SK-N-SH (cell line): ENCODE measurements at regions not wholly inside any gene's neighbourhood (a gene's known extent, or its start where the extent isn't known, plus 50 kb on each side); places are given as distances from the start of the nearest gene placed in this dataset.

Experiments
- CTCF ChIA-PET: fragments of 300-600, 350-600 bp; formaldehyde crosslinking; extraction: SDS; loops from one replicate; lab custom pipeline; 2021; lab: Yijun Ruan, JAX
- POLR2A ChIA-PET: fragments of 350-600 bp; sonication (Branson Sonifier 250); formaldehyde crosslinking; extraction: SDS; loops from one replicate; lab custom pipeline; 2020; ENCODE audit warnings: antibody characterized with exemption, inconsistent platforms; lab: Yijun Ruan, JAX
- DNase-seq: peaks from one replicate; pipeline ENCODE4 v3.0.0; 2012
- H2AFZ ChIP-seq: fragments of 200-600 bp; sonication (generic); 2 replicates; pipeline ENCODE4 v1.8.1; 2016; ENCODE audit warnings: antibody characterized with exemption, mild to moderate bottlenecking, low read depth
- H3F3A ChIP-seq: fragments of 200-600 bp; sonication (generic); replicated peaks from 2 replicates; pipeline ENCODE3; 2016; ENCODE audit warnings: antibody characterized with exemption, mild to moderate bottlenecking; ENCODE audit not compliant: insufficient read depth
- H3K27ac ChIP-seq, 2 experiments: fragments of 200-500 bp in 1 of 2; fragments of 200-600 bp in 1 of 2; sonication (Bioruptor generic) in 1 of 2; sonication (generic), shearing (Covaris generic) in 1 of 2; 2 replicates each; pipeline versions ENCODE4 v1.5.1 to v1.6.1; 2014 to 2016; ENCODE audit warnings: low read depth in 2 of 2, inconsistent platforms in 1 of 2, low read length in 1 of 2, mild to moderate bottlenecking in 1 of 2, mixed read lengths in 1 of 2
- H3K27me3 ChIP-seq: fragments of 200-600 bp; sonication (generic), shearing (Covaris generic); 2 replicates; pipeline ENCODE4 v1.6.1; 2016; ENCODE audit warnings: mixed run types; ENCODE audit not compliant: insufficient read depth
- H3K36me3 ChIP-seq, 2 experiments: fragments of 200-500 bp in 1 of 2; fragments of 200-600 bp in 1 of 2; sonication (Bioruptor generic) in 1 of 2; sonication (generic) in 1 of 2; replicated peaks in 1 of 2; 2 replicates each; pipeline versions ENCODE3 to v1.5.1; 2014 to 2016; ENCODE audit warnings: low read length in 1 of 2, mild to moderate bottlenecking in 1 of 2; ENCODE audit not compliant: insufficient read depth in 2 of 2, control insufficient read depth in 1 of 2
- H3K4me1 ChIP-seq, 2 experiments: fragments of 200-500 bp in 1 of 2; fragments of 200-600 bp in 1 of 2; sonication (Bioruptor generic) in 1 of 2; sonication (generic), shearing (Covaris generic) in 1 of 2; 2 replicates each; pipeline versions ENCODE4 v1.5.1 to v1.6.1; 2014 to 2016; ENCODE audit warnings: low read depth in 1 of 2, low read length in 1 of 2, mixed run types in 1 of 2; ENCODE audit not compliant: insufficient read depth in 2 of 2, control insufficient read depth in 1 of 2
- H3K4me2 ChIP-seq: fragments of 200-600 bp; sonication (generic), shearing (Covaris generic); 2 replicates; pipeline ENCODE4 v1.6.1; 2017; ENCODE audit warnings: mixed run types
- H3K4me3 ChIP-seq, 2 experiments: fragments of 200-500 bp in 1 of 2; fragments of 200-600 bp in 1 of 2; sonication (Bioruptor generic) in 1 of 2; sonication (generic), shearing (Covaris generic) in 1 of 2; 2 replicates each; pipeline versions ENCODE4 v1.5.1 to v1.8.1; 2014 to 2016; ENCODE audit warnings: low read depth in 2 of 2, inconsistent platforms in 1 of 2, low read length in 1 of 2, mild to moderate bottlenecking in 1 of 2, mixed read lengths in 1 of 2, moderate library complexity in 1 of 2
- H3K79me2 ChIP-seq: fragments of 200-600 bp; sonication (generic); 2 replicates; pipeline ENCODE4 v1.8.1; 2017; ENCODE audit warnings: mild to moderate bottlenecking; ENCODE audit not compliant: insufficient read depth
- H3K9ac ChIP-seq: fragments of 200-600 bp; sonication (generic); 2 replicates; pipeline ENCODE4 v1.6.1; 2017; ENCODE audit warnings: mixed run types
- H3K9me2 ChIP-seq: fragments of 200-600 bp; sonication (generic); 2 replicates; pipeline ENCODE4 v1.6.1; 2017; ENCODE audit warnings: mixed run types
- H3K9me3 ChIP-seq: fragments of 200-600 bp; sonication (generic); 2 replicates; pipeline ENCODE4 v1.6.1; 2017; ENCODE audit warnings: mixed run types, mild to moderate bottlenecking, moderate library complexity
- H4K20me1 ChIP-seq: fragments of 200-600 bp; sonication (generic); 2 replicates; pipeline ENCODE4 v1.6.1; 2017; ENCODE audit warnings: mild to moderate bottlenecking, mixed run types; ENCODE audit not compliant: insufficient read depth
- FOXJ3 ChIP-seq: sonication (generic); formaldehyde crosslinking; IDR thresholded peaks from 2 replicates; pipeline ENCODE4 v1.5.1; 2020; ENCODE audit warnings: mild to moderate bottlenecking, missing genetic modification reagents
- FOXM1 ChIP-seq: IDR thresholded peaks from 2 replicates; pipeline ENCODE4 v1.4.0; 2012; ENCODE audit warnings: low read depth, mild to moderate bottlenecking
- GATA2 ChIP-seq: sonication (generic); formaldehyde crosslinking; IDR thresholded peaks from 2 replicates; pipeline ENCODE4 v1.5.0; 2020; ENCODE audit warnings: mild to moderate bottlenecking, missing genetic modification reagents
- JUND ChIP-seq: IDR thresholded peaks from 2 replicates; pipeline ENCODE4 v1.4.0; 2012
- MEF2A ChIP-seq: IDR thresholded peaks from 2 replicates; pipeline ENCODE4 v1.4.0; 2012; ENCODE audit warnings: low read depth, borderline replicate concordance
- MXI1 ChIP-seq: IDR thresholded peaks from 2 replicates; pipeline ENCODE4 v1.6.1; 2012; ENCODE audit warnings: mild to moderate bottlenecking, low read depth, low read length, improper control_type of control experiment
- RAD21 ChIP-seq: IDR thresholded peaks from 2 replicates; pipeline ENCODE4 v1.6.1; 2012; ENCODE audit warnings: mild to moderate bottlenecking, low read length
- RXRA ChIP-seq: IDR thresholded peaks from 2 replicates; pipeline ENCODE4 v1.4.0; 2012; ENCODE audit warnings: low read depth, mild to moderate bottlenecking, borderline replicate concordance
- TCF12 ChIP-seq: IDR thresholded peaks from 2 replicates; pipeline ENCODE4 v1.4.0; 2012
- TEAD4 ChIP-seq: IDR thresholded peaks from 2 replicates; pipeline ENCODE4 v1.4.0; 2012; ENCODE audit warnings: mild to moderate bottlenecking, borderline replicate concordance; ENCODE audit not compliant: insufficient read depth
- YY1 ChIP-seq: IDR thresholded peaks from 2 replicates; pipeline ENCODE4 v1.4.0; 2012; ENCODE audit warnings: low read depth, mild to moderate bottlenecking
- WGBS: methylation state at CpG from one replicate; pipeline ENCODE4 v1.1.6; 2017; ENCODE audit warnings: low lambda C conversion rate; 5-methylcytosine and 5-hydroxymethylcytosine counted together
- TF ChIP-seq, protein P1 (sequence below): IDR thresholded peaks from 2 replicates; pipeline ENCODE4 v1.4.0; 2012; ENCODE audit warnings: low read depth, borderline replicate concordance
- TF ChIP-seq, protein P2 (sequence below): fragments of 150-350 bp; IDR thresholded peaks from 2 replicates; pipeline ENCODE4 v1.6.1; 2016; ENCODE audit warnings: mild to moderate bottlenecking, low read depth, low read length
- TF ChIP-seq, protein P3 (sequence below): IDR thresholded peaks from 2 replicates; pipeline ENCODE4 v1.6.1; 2012; ENCODE audit warnings: mild to moderate bottlenecking, low read depth, low read length, moderate library complexity
- TF ChIP-seq, protein P4 (sequence below): fragments of 150-350 bp; IDR thresholded peaks from 2 replicates; pipeline ENCODE4 v1.6.1; 2017; ENCODE audit warnings: antibody characterized with exemption, low read length, low read depth, borderline replicate concordance
- TF ChIP-seq, protein P5 (sequence below): IDR thresholded peaks from 2 replicates; pipeline ENCODE4 v1.4.0; 2012; ENCODE audit warnings: low read depth, borderline replicate concordance

DNA sequence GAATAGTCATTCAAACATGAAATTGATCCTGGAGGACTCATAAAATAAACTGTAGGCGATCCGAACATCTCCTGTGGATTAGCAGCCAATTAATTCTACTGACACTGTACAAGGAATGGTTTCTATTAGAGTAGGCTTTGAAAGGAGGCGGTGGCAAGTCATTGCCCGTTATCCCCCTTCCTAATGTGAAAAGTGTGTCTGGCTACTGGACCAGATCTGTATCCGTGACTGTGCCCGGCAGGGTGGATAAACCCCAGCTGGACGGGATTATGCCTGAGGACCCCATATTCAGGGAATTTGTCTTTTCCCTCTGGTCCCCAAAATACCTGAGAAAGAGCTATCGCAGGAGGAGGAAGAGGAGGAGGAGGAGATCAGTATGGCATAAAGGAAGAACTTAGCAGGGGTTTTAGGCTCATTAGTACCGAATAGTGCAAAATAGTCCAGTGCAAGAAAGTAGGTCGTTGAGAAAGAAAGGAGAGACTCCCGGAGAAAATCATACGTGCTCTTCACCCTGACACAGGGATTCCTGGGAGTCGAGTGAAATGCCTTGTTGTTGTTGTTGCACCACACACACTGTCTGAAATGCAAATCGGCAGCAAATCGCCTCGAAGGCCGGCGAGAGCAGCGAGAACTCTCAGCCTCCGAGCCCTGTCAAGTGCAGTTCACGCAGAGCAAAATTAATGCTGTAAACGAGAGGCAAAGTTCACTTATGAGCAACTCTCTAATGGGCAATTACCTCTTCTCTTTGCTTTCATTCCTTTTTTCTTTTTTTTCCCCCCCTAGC, 178.9 kb upstream of the ARID1B start:
- DNase-seq = peak; percentile 67
- Histone ChIP-seq H3K9me2 (no peaks in the 10 kb centered on the region), H3K4me1 (peaks cover 0 to 8% of the 10 kb centered on the region in 2 experiments; a peak in 1 of 4 replicates), H3K79me2 (no peaks in the 10 kb centered on the region), H3K9ac (no peak overlapping the region), H3K4me3 (no peak overlapping the region), H3K27ac (no peak overlapping the region), H3K4me2 (no peak overlapping the region), H2AFZ (no peak overlapping the region), H3K36me3 (no peaks in the 10 kb centered on the region)
- 78% methylated on average over 22 of the region's 22 CpGs for WGBS
- CTCF ChIA-PET = interaction anchor here (1.0 to 1.1 kb wide), 2 partner anchors 34 to 1314 kb away, joined by 3 read pairs; no protein-coding TSS in a partner anchor
- TF ChIP-seq, protein P1, sequence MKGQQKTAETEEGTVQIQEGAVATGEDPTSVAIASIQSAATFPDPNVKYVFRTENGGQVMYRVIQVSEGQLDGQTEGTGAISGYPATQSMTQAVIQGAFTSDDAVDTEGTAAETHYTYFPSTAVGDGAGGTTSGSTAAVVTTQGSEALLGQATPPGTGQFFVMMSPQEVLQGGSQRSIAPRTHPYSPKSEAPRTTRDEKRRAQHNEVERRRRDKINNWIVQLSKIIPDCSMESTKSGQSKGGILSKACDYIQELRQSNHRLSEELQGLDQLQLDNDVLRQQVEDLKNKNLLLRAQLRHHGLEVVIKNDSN = no peak
- TF ChIP-seq GATA2 (CRISPR knock-in tag) = peak; percentile 15; the same call in 1 of the 2 replicates
- TF ChIP-seq, all 33 proteins: peak for 1
- POLR2A ChIA-PET = no interaction called here
- Histone ChIP-seq H3F3A (no peaks in the 10 kb centered on the region), H4K20me1 (no peaks in the 10 kb centered on the region), H3K9me3 (no peaks in the 10 kb centered on the region), H3K27me3 (no peaks in the 10 kb centered on the region)

DNA sequence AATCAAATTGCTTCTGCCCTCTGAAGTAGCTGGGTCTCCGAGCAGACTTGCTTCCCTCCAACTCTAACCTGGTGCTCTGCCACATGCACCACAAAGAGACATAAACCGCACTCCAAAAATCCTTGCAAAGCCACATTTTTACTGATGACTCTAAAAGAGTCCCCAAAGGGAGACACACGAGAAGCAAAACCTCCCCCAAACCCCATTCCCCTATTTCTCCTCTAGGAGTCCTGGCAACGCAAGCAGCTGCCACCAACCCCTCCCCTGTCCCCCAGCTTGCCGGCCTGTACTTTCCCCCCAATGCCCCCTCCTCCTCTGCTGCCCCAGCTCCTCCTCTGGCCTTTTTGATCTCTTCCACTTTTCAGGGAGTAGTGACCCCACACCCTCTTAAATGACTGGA, 180.1 kb upstream of the ARID1B start:
- H3K27ac ChIP-seq = no peak overlapping the region
- WGBS = 61% methylated on average over 5 of the region's 5 CpGs
- H4K20me1 ChIP-seq = no peaks in the 10 kb centered on the region
- no peak overlapping the region for H3K9ac ChIP-seq
- no peaks in the 10 kb centered on the region for H3K9me3 ChIP-seq
- H3K27me3 ChIP-seq = no peaks in the 10 kb centered on the region
- no peaks in the 10 kb centered on the region for H3K9me2 ChIP-seq
- ChIA-PET POLR2A (no interaction called here), CTCF (interaction anchor here (1.1 kb wide), 1 partner anchor 1313 kb away, joined by 3 read pairs; no protein-coding TSS in a partner anchor)
- no peaks in the 10 kb centered on the region for H3K79me2 ChIP-seq
- peaks cover 0 to 8% of the 10 kb centered on the region in 2 experiments; a peak in 1 of 4 replicates for H3K4me1 ChIP-seq
- no peaks in the 10 kb centered on the region for H3F3A ChIP-seq
- no peaks in the 10 kb centered on the region for H3K36me3 ChIP-seq
- H2AFZ ChIP-seq = no peak overlapping the region
- H3K4me2 ChIP-seq = no peak overlapping the region
- H3K4me3 ChIP-seq = no peak overlapping the region
- DNase-seq = no peak
- TF ChIP-seq, protein P1 = no peak
- TF ChIP-seq, protein P2, sequence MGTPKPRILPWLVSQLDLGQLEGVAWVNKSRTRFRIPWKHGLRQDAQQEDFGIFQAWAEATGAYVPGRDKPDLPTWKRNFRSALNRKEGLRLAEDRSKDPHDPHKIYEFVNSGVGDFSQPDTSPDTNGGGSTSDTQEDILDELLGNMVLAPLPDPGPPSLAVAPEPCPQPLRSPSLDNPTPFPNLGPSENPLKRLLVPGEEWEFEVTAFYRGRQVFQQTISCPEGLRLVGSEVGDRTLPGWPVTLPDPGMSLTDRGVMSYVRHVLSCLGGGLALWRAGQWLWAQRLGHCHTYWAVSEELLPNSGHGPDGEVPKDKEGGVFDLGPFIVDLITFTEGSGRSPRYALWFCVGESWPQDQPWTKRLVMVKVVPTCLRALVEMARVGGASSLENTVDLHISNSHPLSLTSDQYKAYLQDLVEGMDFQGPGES = no peak
- TF ChIP-seq, protein P3, sequence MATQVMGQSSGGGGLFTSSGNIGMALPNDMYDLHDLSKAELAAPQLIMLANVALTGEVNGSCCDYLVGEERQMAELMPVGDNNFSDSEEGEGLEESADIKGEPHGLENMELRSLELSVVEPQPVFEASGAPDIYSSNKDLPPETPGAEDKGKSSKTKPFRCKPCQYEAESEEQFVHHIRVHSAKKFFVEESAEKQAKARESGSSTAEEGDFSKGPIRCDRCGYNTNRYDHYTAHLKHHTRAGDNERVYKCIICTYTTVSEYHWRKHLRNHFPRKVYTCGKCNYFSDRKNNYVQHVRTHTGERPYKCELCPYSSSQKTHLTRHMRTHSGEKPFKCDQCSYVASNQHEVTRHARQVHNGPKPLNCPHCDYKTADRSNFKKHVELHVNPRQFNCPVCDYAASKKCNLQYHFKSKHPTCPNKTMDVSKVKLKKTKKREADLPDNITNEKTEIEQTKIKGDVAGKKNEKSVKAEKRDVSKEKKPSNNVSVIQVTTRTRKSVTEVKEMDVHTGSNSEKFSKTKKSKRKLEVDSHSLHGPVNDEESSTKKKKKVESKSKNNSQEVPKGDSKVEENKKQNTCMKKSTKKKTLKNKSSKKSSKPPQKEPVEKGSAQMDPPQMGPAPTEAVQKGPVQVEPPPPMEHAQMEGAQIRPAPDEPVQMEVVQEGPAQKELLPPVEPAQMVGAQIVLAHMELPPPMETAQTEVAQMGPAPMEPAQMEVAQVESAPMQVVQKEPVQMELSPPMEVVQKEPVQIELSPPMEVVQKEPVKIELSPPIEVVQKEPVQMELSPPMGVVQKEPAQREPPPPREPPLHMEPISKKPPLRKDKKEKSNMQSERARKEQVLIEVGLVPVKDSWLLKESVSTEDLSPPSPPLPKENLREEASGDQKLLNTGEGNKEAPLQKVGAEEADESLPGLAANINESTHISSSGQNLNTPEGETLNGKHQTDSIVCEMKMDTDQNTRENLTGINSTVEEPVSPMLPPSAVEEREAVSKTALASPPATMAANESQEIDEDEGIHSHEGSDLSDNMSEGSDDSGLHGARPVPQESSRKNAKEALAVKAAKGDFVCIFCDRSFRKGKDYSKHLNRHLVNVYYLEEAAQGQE = no peak
- TF ChIP-seq, protein P4, sequence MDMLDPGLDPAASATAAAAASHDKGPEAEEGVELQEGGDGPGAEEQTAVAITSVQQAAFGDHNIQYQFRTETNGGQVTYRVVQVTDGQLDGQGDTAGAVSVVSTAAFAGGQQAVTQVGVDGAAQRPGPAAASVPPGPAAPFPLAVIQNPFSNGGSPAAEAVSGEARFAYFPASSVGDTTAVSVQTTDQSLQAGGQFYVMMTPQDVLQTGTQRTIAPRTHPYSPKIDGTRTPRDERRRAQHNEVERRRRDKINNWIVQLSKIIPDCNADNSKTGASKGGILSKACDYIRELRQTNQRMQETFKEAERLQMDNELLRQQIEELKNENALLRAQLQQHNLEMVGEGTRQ = no peak
- TF ChIP-seq RAD21 (no peak), TEAD4 (no peak), GATA2 (CRISPR knock-in tag) (no peak), JUND (no peak), FOXM1 (no peak), FOXJ3 (CRISPR knock-in tag) (no peak), TCF12 (no peak), MXI1 (no peak), RXRA (no peak), MEF2A (no peak), YY1 (no peak)
- TF ChIP-seq, protein P5, sequence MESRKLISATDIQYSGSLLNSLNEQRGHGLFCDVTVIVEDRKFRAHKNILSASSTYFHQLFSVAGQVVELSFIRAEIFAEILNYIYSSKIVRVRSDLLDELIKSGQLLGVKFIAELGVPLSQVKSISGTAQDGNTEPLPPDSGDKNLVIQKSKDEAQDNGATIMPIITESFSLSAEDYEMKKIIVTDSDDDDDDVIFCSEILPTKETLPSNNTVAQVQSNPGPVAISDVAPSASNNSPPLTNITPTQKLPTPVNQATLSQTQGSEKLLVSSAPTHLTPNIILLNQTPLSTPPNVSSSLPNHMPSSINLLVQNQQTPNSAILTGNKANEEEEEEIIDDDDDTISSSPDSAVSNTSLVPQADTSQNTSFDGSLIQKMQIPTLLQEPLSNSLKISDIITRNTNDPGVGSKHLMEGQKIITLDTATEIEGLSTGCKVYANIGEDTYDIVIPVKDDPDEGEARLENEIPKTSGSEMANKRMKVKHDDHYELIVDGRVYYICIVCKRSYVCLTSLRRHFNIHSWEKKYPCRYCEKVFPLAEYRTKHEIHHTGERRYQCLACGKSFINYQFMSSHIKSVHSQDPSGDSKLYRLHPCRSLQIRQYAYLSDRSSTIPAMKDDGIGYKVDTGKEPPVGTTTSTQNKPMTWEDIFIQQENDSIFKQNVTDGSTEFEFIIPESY = no peak
